K562 (cell line): ENCODE measurements at regions not wholly inside any gene's neighbourhood (a gene's known extent, or its start where the extent isn't known, plus 50 kb on each side); places are given as distances from the start of the nearest gene placed in this dataset.

Experiments
- ATAC-seq: fragments of 200-7000 bp; cut with Tn5 transposase; 3 replicates; pipeline ENCODE4 v1.9.1; 2020; ENCODE audit warnings: moderate library complexity
- BruUV-seq: library from RNA; stranded (reverse); fragments of 400-500 nt; replicated peaks from 2 replicates; lab custom pipeline; 2021; lab: Mats Ljungman, UMichigan
- CTCF ChIA-PET: fragments of 300-600 bp; formaldehyde crosslinking; extraction: SDS; loops from one replicate; lab custom pipeline; 2021; ENCODE audit warnings: low intra/inter-chr PET ratio; lab: Yijun Ruan, JAX
- POLR2A ChIA-PET: fragments of 300-600, 350-650 bp; sonication (Branson Sonifier 250); formaldehyde crosslinking; extraction: SDS; loops from one replicate; lab custom pipeline; 2021; ENCODE audit warnings: antibody characterized with exemption, inconsistent platforms; lab: Yijun Ruan, JAX
- DNase-seq, 4 experiments: peaks; one replicate each; pipeline versions ENCODE4 v3.0.0 to v3.0.0-alpha.2; 2011 to 2018; ENCODE audit warnings: low spot score in 3 of 4, mixed read lengths in 3 of 4; ENCODE audit errors: extremely low read depth in 1 of 4
- FAIRE-seq: peaks from 2 replicates; lab custom pipeline; 2011; peaks lifted over from hg19 to GRCh38; lab: Jason Lieb, UNC
- H2AFZ ChIP-seq: 2 replicates; pipeline ENCODE4 v1.6.0; 2011; ENCODE audit warnings: low read depth, low read length, control low read depth, inconsistent platforms
- H3K27ac ChIP-seq: fragments of 200-600 bp; 3 replicates; pipeline ENCODE4 v1.8.0; 2011; ENCODE audit warnings: low read depth, mild to moderate bottlenecking, control low read depth, inconsistent platforms, low read length, moderate library complexity, mixed read lengths; ENCODE audit errors: extremely low read depth
- H3K27me3 ChIP-seq, 2 experiments: fragments of 300-600 bp in 1 of 2; 2 replicates in 1 of 2; 3 replicates in 1 of 2; pipeline versions ENCODE4 v1.6.0 to v1.8.0; 2011; ENCODE audit warnings: inconsistent platforms in 2 of 2, low read length in 2 of 2, mild to moderate bottlenecking in 1 of 2, mixed read lengths in 1 of 2, moderate library complexity in 1 of 2; ENCODE audit not compliant: control insufficient read depth in 2 of 2, insufficient read depth in 2 of 2
- H3K36me3 ChIP-seq: fragments of 300-600 bp; 3 replicates; pipeline ENCODE4 v1.8.0; 2011; ENCODE audit warnings: mild to moderate bottlenecking, low read length, inconsistent platforms; ENCODE audit not compliant: control insufficient read depth, insufficient read depth
- H3K4me1 ChIP-seq, 2 experiments: fragments of 200-600 bp in 1 of 2; replicated peaks in 1 of 2; 2 replicates in 1 of 2; 3 replicates in 1 of 2; pipeline versions ENCODE4 v1.5.1 to v1.8.0; 2011; ENCODE audit warnings: inconsistent platforms in 2 of 2, low read length in 2 of 2, mild to moderate bottlenecking in 1 of 2, mixed read lengths in 1 of 2, moderate library complexity in 1 of 2; ENCODE audit not compliant: control insufficient read depth in 2 of 2, insufficient read depth in 2 of 2
- H3K4me2 ChIP-seq: 2 replicates; pipeline ENCODE4 v1.6.1; 2011; ENCODE audit warnings: low read length, control low read depth, inconsistent platforms, mixed read lengths; ENCODE audit not compliant: insufficient read depth
- H3K4me3 ChIP-seq: fragments of 200-600 bp; sonication (generic), shearing (Covaris generic); 2 replicates; pipeline ENCODE4 v1.5.1; 2016; ENCODE audit warnings: control low read depth, inconsistent platforms
- H3K79me2 ChIP-seq: fragments of 200-600 bp; 3 replicates; pipeline ENCODE4 v1.8.0; 2011; ENCODE audit warnings: low read length, inconsistent platforms; ENCODE audit not compliant: control insufficient read depth, insufficient read depth
- H3K9ac ChIP-seq, 2 experiments: 2 replicates each; pipeline versions ENCODE4 v1.6.0 to v1.6.1; 2011; ENCODE audit warnings: low read depth in 2 of 2, low read length in 2 of 2, control low read depth in 1 of 2, inconsistent platforms in 1 of 2, mild to moderate bottlenecking in 1 of 2, mixed read lengths in 1 of 2; ENCODE audit not compliant: insufficient read depth in 1 of 2
- H3K9me1 ChIP-seq: one replicate; pipeline ENCODE4 v1.6.0; 2011; ENCODE audit warnings: inconsistent platforms, mild to moderate bottlenecking, low read length, moderate library complexity; ENCODE audit not compliant: control insufficient read depth, insufficient read depth
- H3K9me3 ChIP-seq: replicated peaks from 2 replicates; pipeline ENCODE4 v1.5.1; 2011; ENCODE audit warnings: low read depth, low read length, inconsistent platforms; ENCODE audit not compliant: control insufficient read depth, insufficient read depth
- H4K20me1 ChIP-seq: replicated peaks from 2 replicates; pipeline ENCODE4 v1.6.1; 2011; ENCODE audit warnings: low read length, inconsistent platforms, mixed read lengths; ENCODE audit not compliant: control insufficient read depth, insufficient read depth
- ARID3A ChIP-seq: IDR thresholded peaks from 2 replicates; pipeline ENCODE4 v1.6.1; 2012; ENCODE audit warnings: low read depth, low read length, improper control_type of control experiment, borderline replicate concordance
- COPS2 ChIP-seq: fragments of 450-650 bp; conservative IDR thresholded peaks from 2 replicates; pipeline ENCODE4 v1.6.1; 2016; ENCODE audit warnings: mild to moderate bottlenecking, moderate library complexity
- FOSL1 ChIP-seq: fragments of 200-800 bp; sonication (Bioruptor generic); conservative IDR thresholded peaks from 2 replicates; pipeline ENCODE4 v1.6.1; 2016; ENCODE audit warnings: missing genetic modification characterization, missing compliant biosample characterization
- HDGF ChIP-seq: fragments of 450-650 bp; IDR thresholded peaks from 2 replicates; pipeline ENCODE4 v1.6.1; 2016
- KDM1A ChIP-seq, 2 experiments: fragments of 450-650 bp; IDR thresholded peaks; 2 replicates each; pipeline ENCODE4 v1.6.1; 2016; ENCODE audit warnings: mild to moderate bottlenecking in 2 of 2
- MAX ChIP-seq: sonication (generic); formaldehyde crosslinking; IDR thresholded peaks from 2 replicates; pipeline ENCODE4 v1.9.0; 2022; ENCODE audit warnings: mild to moderate bottlenecking, missing genetic modification reagents
- MCM7 ChIP-seq, 2 experiments: fragments of 450-650 bp; IDR thresholded peaks; 2 replicates each; pipeline ENCODE4 v1.6.1; 2016 to 2018
- ZFPM2 ChIP-seq: fragments of 250-450 bp; sonication (Bioruptor Pico); IDR thresholded peaks from 2 replicates; pipeline ENCODE4 v1.5.1; 2022; ENCODE audit warnings: mild to moderate bottlenecking
- WGBS: fragments of 100-300 bp; shearing (Covaris generic); methylation state at CpG from one replicate; pipeline ENCODE4 v1.1.6; 2016; ENCODE audit warnings: low coverage, mixed read lengths; ENCODE audit not compliant: insufficient coverage; ENCODE audit errors: missing lambda C conversion rate; 5-methylcytosine and 5-hydroxymethylcytosine counted together
- in situ Hi-C: fragments of 300-500 bp; cut with MboI; formaldehyde crosslinking; loops from 4 replicates; pipeline ENCODE4 v1.15.0; 2018; ENCODE audit warnings: inconsistent platforms, mixed read lengths
- intact Hi-C: fragments of 100-400 bp; cut with micrococcal nuclease; formaldehyde crosslinking; loops from 2 replicates; pipeline ENCODE4 v1.14.2; 2022

GRCh38 chr18:44424645-44425035 is 256.0 kb upstream of the SETBP1 start:
- 0% methylated on average over 2 of the region's 2 CpGs for WGBS
- POLR2A ChIA-PET: no interaction called here
- H4K20me1 ChIP-seq: no peaks in the 10 kb centered on the region
- CTCF ChIA-PET: no interaction called here
- no peak overlapping the region for H3K4me2 ChIP-seq
- H3K79me2 ChIP-seq: no peaks in the 10 kb centered on the region
- no peak overlapping the region for H2AFZ ChIP-seq
- H3K9me1 ChIP-seq: no peaks in the 10 kb centered on the region
- TF ChIP-seq FOSL1 (tag): no peak
- TF ChIP-seq ARID3A: no peak
- TF ChIP-seq HDGF: no peak
- TF ChIP-seq MAX (CRISPR knock-in tag): no peak
- no peak for TF ChIP-seq MCM7 (IDR thresholded peaks at IDR 0.05)
- no peak for TF ChIP-seq KDM1A (IDR thresholded peaks at IDR 0.05)
- TF ChIP-seq ZFPM2 (CRISPR knock-in tag): no peak
- no peak for TF ChIP-seq COPS2
- FAIRE-seq (no peak), ATAC-seq (no peak), DNase-seq (no peak)
- intact Hi-C loops (no loop called here), in situ Hi-C loops (no loop called here)
- H3K4me1 ChIP-seq: no peaks in the 10 kb centered on the region
- no peaks in the 10 kb centered on the region for H3K36me3 ChIP-seq
- H3K9ac ChIP-seq: no peak overlapping the region
- no peak overlapping the region for H3K27ac ChIP-seq
- no peak overlapping the region for H3K4me3 ChIP-seq
- no TSS peak for BruUV-seq
- H3K27me3 ChIP-seq: no peaks in the 10 kb centered on the region
- H3K9me3 ChIP-seq: no peaks in the 10 kb centered on the region
